ENCODE measurements at regions not wholly inside any gene's neighbourhood (a gene's known extent, or its start where the extent isn't known, plus 50 kb on each side); places are given as distances from the start of the nearest gene placed in this dataset.

GRCh38 chr14:49203676-49204075 lies 382.5 kb downstream of the RPS29 start:
- H3K4me3 Mint-ChIP-seq (ENCODE audit: unreplicated experiment): no peak overlapping the region
- H3K27me3 Mint-ChIP-seq (ENCODE audit: unreplicated experiment): no peaks in the 10 kb centered on the region

GRCh38 chr14:49199159-49199558 lies 387.0 kb downstream of the RPS29 start:
- Mint-ChIP-seq H3K27me3 (ENCODE audit: unreplicated experiment) (peaks cover 2% of the 10 kb centered on the region), H3K4me1 (ENCODE audit: low read depth, unreplicated experiment) (no peaks in the 10 kb centered on the region), H3K9me3 (ENCODE audit: unreplicated experiment) (no peaks in the 10 kb centered on the region), H3K36me3 (ENCODE audit: unreplicated experiment) (no peaks in the 10 kb centered on the region), H3K4me3 (ENCODE audit: unreplicated experiment) (no peak overlapping the region), H3K27ac (ENCODE audit: unreplicated experiment) (no peak overlapping the region)
- no peak for TF ChIP-seq CTCF (IDR thresholded peaks at IDR 0.05; ENCODE audit: partially characterized antibody, unreplicated experiment)
- DNase-seq: no peak

More at GRCh38 chr14:49203676-49204075, 382.5 kb downstream of the RPS29 start:
- H3K27ac Mint-ChIP-seq (ENCODE audit: unreplicated experiment): no peak overlapping the region
- H3K36me3 Mint-ChIP-seq (ENCODE audit: unreplicated experiment): no peaks in the 10 kb centered on the region
- no peak for TF ChIP-seq CTCF (IDR thresholded peaks at IDR 0.05; ENCODE audit: partially characterized antibody, unreplicated experiment)
- H3K4me1 Mint-ChIP-seq (ENCODE audit: low read depth, unreplicated experiment): peaks cover 5% of the 10 kb centered on the region
- H3K9me3 Mint-ChIP-seq (ENCODE audit: unreplicated experiment): no peaks in the 10 kb centered on the region
- DNase-seq: no peak

- peaks cover 3% of the 10 kb centered on the region for H3K4me1 Mint-ChIP-seq (ENCODE audit: low read depth, unreplicated experiment)
These were observed 389.9 kb downstream of the RPS29 start for GRCh38 chr14:49196327-49196726.

GRCh38 chr14:49194067-49194466 lies 392.1 kb downstream of the RPS29 start:
- Mint-ChIP-seq H3K36me3 (ENCODE audit: unreplicated experiment) (no peaks in the 10 kb centered on the region), H3K27me3 (ENCODE audit: unreplicated experiment) (peaks cover 2% of the 10 kb centered on the region), H3K27ac (ENCODE audit: unreplicated experiment) (no peak overlapping the region), H3K9me3 (ENCODE audit: unreplicated experiment) (no peaks in the 10 kb centered on the region), H3K4me1 (ENCODE audit: low read depth, unreplicated experiment) (peaks cover 3% of the 10 kb centered on the region), H3K4me3 (ENCODE audit: unreplicated experiment) (no peak overlapping the region)
- no peak for DNase-seq
- TF ChIP-seq CTCF (IDR thresholded peaks at IDR 0.05; ENCODE audit: partially characterized antibody, unreplicated experiment): no peak

More at GRCh38 chr14:49196327-49196726, 389.9 kb downstream of the RPS29 start:
- no peak overlapping the region for H3K27ac Mint-ChIP-seq (ENCODE audit: unreplicated experiment)
- H3K27me3 Mint-ChIP-seq (ENCODE audit: unreplicated experiment): peaks cover 2% of the 10 kb centered on the region
- no peak for DNase-seq
- no peaks in the 10 kb centered on the region for H3K36me3 Mint-ChIP-seq (ENCODE audit: unreplicated experiment)
- no peak for TF ChIP-seq CTCF (IDR thresholded peaks at IDR 0.05; ENCODE audit: partially characterized antibody, unreplicated experiment)
- H3K9me3 Mint-ChIP-seq (ENCODE audit: unreplicated experiment): no peaks in the 10 kb centered on the region
- no peak overlapping the region for H3K4me3 Mint-ChIP-seq (ENCODE audit: unreplicated experiment)

- Mint-ChIP-seq H3K4me3 (ENCODE audit: unreplicated experiment) (no peak overlapping the region), H3K27ac (ENCODE audit: unreplicated experiment) (no peak overlapping the region), H3K27me3 (ENCODE audit: unreplicated experiment) (peaks cover 4% of the 10 kb centered on the region), H3K36me3 (ENCODE audit: unreplicated experiment) (no peaks in the 10 kb centered on the region), H3K4me1 (ENCODE audit: low read depth, unreplicated experiment) (peaks cover 3% of the 10 kb centered on the region), H3K9me3 (ENCODE audit: unreplicated experiment) (no peaks in the 10 kb centered on the region)
- no peak for DNase-seq
- no peak for TF ChIP-seq CTCF (IDR thresholded peaks at IDR 0.05; ENCODE audit: partially characterized antibody, unreplicated experiment)
These were observed 392.7 kb downstream of the RPS29 start for GRCh38 chr14:49193332-49194065.

Data from glutamatergic neuron (in vitro differentiated cells).